Upper lobe of left lung (tissue), 6 donors: ENCODE measurements at regions not wholly inside any gene's neighbourhood (a gene's known extent, or its start where the extent isn't known, plus 50 kb on each side); places are given as distances from the start of the nearest gene placed in this dataset.
"Not testable (repeated sequence)": the region's sequence is repeated elsewhere in the genome, so short reads cannot be mapped to it uniquely, and the experiment has no call there.

ENCODE experiments used
- ATAC-seq, 2 donors: fragments of 200-7000 bp; cut with Tn5 transposase; one replicate each; pipeline ENCODE4 v1.9.1; 2022; ENCODE audit warnings: mild to moderate bottlenecking in 2 of 2, moderate library complexity in 2 of 2; ENCODE audit not compliant: low FRiP score in 2 of 2
- DNase-seq, 2 donors: peaks; one replicate each; pipeline ENCODE4 v3.0.0-alpha.2; 2019 to 2020
- H3K27ac ChIP-seq, 4 donors: fragments of 200-600 bp; sonication (generic); one replicate each; pipeline ENCODE4 v1.5.1; 2016 to 2019
- H3K27me3 ChIP-seq, 4 donors: fragments of 200-600 bp; sonication (generic); one replicate each; pipeline ENCODE4 v1.5.1; 2017 to 2019
- H3K36me3 ChIP-seq, 4 donors: fragments of 200-600 bp; sonication (generic); one replicate each; pipeline ENCODE4 v1.5.1; 2016 to 2019
- H3K4me1 ChIP-seq, 4 donors: fragments of 200-600 bp; sonication (generic); one replicate each; pipeline ENCODE4 v1.5.1; 2018 to 2019
- H3K4me3 ChIP-seq, 4 donors: fragments of 200-600 bp; sonication (generic); one replicate each; pipeline ENCODE4 v1.5.1; 2017 to 2019; ENCODE audit warnings: mild to moderate bottlenecking in 2 of 4, moderate library complexity in 1 of 4
- H3K9me3 ChIP-seq, 4 donors: fragments of 200-600 bp; sonication (generic); one replicate each; pipeline ENCODE4 v1.5.1; 2018 to 2019
- EP300 ChIP-seq, 4 donors: sonication (generic); formaldehyde crosslinking; IDR thresholded peaks; one replicate each; pipeline ENCODE4 v1.5.1; 2017; ENCODE audit warnings: antibody characterized with exemption in 4 of 4, control low read depth in 2 of 4
- POLR2A ChIP-seq, 4 donors: fragments of 450-650 bp; IDR thresholded peaks; one replicate each; pipeline ENCODE4 v1.5.1; 2016 to 2017; ENCODE audit warnings: antibody characterized with exemption in 4 of 4, mild to moderate bottlenecking in 2 of 4
- POLR2AphosphoS5 ChIP-seq, 2 donors: sonication (generic); formaldehyde crosslinking; IDR thresholded peaks; one replicate each; pipeline ENCODE4 v1.5.1; 2017; ENCODE audit warnings: antibody characterized with exemption in 2 of 2
- WGBS, 2 donors: methylation state at CpG; one replicate each; pipeline ENCODE4 v1.1.5; 2017 to 2018; 5-methylcytosine and 5-hydroxymethylcytosine counted together
- TF ChIP-seq, protein P1 (sequence below), 6 experiments: fragments of 450-650 bp in 4 of 6; fragments of 200-600 bp in 2 of 6; sonication (generic) in 2 of 6; IDR thresholded peaks; one replicate each; pipeline ENCODE4 v1.5.1; 2016 to 2019; ENCODE audit warnings: antibody characterized with exemption in 6 of 6
- donor health status: DM: no; HTN: no; CAD: no; lungs with moderate emphysema.
- donor health status: DM: no; HTN: yes; CAD: no; lungs with severe emphysema.

DNA sequence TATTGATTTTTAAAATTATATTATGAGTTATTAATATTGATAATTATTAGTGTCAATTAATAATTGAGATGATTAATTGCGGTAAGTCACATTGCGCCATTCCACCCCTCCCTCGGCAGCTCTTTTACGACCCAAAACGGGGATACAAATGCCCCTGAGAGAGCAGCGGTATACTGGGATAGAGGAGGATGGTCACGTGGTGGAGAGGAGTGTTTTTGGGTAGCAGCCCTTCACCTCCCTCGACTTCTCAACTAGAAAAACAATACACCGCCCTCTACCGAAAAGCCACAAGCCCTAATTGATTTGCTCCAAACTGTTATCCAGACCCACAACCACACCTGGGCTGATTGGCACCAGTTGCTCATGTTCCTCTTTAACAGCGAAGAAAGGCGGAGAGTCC, 71.0 kb downstream of the DAPL1 start:
- not testable (repeated sequence) for DNase-seq, H3K4me3 ChIP-seq, H3K4me1 ChIP-seq, H3K27ac ChIP-seq, H3K9me3 ChIP-seq, ATAC-seq, H3K36me3 ChIP-seq, H3K27me3 ChIP-seq
- WGBS, 2 donors: 91 to 94% methylated on average over 12 of the region's 12 CpGs

DNA sequence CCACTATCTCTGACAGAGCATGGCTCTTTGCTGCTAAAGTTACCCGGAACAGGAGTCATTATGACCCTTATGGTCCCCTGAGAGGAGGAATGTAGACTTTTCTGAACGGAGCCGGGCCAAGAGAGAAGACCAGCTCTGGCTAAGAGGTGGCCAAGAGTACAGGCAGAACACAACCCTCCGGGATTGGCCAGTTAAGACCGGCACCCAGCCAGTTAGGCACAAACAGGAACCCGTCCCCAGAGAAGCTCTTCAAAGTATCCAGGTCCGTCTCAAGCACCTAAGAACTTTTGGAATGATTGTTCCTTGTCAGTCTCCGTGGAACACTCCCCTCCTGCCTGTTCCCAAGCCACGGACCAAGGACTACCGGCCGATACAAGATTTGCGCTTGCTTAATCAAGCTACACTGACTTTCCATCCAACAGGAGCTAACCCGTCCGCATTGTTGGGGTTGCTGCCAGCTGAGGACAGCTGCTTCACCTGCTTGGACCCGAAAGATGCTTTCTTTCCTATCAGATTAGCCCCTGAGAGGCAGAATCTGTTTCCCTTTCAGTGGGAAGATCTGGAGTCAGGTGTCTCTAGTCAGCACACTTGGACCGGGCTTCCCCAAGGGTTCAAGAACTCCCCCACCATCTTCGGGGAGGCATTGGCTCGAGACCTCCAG, 72.5 kb downstream of the DAPL1 start:
- not testable (repeated sequence) for H3K27me3 ChIP-seq, H3K27ac ChIP-seq, H3K36me3 ChIP-seq, DNase-seq, H3K4me3 ChIP-seq, H3K9me3 ChIP-seq, ATAC-seq, H3K4me1 ChIP-seq
- WGBS, 2 donors: 82 to 87% methylated on average over 11 to 18 of the region's 18 CpGs

DNA sequence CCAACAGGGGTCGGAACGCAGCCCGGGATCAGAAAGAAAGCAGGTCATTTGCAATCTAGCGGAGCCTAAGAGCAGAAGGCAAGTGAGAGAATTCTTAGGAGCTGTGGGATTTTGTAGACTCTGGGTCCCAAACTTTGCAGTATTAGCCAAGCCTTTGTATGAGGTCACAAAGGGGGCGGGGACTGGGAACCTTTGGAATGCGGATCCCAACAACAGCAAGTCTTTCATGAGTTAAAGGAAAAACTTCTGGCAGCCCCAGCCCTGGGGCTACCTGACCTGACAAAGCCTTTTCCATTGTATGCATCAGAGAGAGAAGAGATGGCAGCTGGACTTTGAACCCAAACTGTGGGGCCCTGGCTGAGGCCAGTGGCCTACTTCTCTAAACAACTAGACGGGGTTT, 73.3 kb downstream of the DAPL1 start:
- DNase-seq, H3K27ac ChIP-seq, H3K4me3 ChIP-seq, ATAC-seq, H3K27me3 ChIP-seq, H3K9me3 ChIP-seq, H3K36me3 ChIP-seq, H3K4me1 ChIP-seq: not testable (repeated sequence)
- WGBS, 2 donors: 85 to 93% methylated on average over 6 to 7 of the region's 7 CpGs

DNA sequence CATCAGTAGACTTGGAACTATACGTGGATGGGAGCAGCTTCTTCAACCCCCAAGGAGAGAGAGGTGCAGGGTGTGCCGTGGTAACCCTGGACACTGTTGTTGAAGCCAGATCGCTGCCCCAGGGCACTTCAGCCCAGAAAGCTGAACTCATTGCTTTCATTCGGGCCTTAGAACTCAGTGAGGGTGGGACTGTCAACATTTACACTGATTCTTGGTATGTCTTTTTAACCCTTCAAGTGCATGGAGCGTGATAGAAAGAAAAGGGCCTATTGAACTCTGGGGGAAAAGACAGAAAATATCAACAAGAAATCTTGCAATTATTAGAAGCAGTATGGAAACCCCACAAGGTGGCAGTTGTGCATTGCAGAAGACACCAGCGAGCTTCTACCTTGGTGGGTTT, 74.0 kb downstream of the DAPL1 start:
- not testable (repeated sequence) for H3K9me3 ChIP-seq, H3K27ac ChIP-seq, H3K4me3 ChIP-seq, H3K36me3 ChIP-seq, DNase-seq, H3K27me3 ChIP-seq, ATAC-seq, H3K4me1 ChIP-seq
- WGBS, 2 donors: 71 to 75% methylated on average over 2 to 6 of the region's 6 CpGs

DNA sequence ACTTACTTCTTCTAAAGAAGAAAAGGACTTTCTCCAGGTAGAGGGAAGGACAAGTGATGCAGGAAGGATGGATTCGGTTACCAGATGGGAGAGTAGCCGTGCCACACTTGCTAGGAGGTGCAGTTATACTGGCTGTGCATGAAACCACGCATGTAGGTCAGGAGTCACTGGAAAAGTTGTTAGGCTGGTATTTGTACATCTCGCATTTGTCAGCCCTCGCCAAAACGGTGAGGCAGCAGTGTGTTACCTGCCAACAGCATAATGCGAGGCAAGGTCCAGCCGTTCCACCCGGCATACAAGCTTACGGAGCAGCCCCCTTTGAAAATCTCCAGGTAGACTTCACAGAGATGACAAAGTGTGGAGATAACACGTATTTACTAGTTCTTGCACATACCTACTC, 74.5 kb downstream of the DAPL1 start:
- not testable (repeated sequence) for H3K27me3 ChIP-seq, H3K4me3 ChIP-seq, H3K4me1 ChIP-seq, H3K9me3 ChIP-seq, DNase-seq, H3K36me3 ChIP-seq, ATAC-seq, H3K27ac ChIP-seq
- WGBS, 2 donors: 72 to 92% methylated on average over 10 to 11 of the region's 11 CpGs

DNA sequence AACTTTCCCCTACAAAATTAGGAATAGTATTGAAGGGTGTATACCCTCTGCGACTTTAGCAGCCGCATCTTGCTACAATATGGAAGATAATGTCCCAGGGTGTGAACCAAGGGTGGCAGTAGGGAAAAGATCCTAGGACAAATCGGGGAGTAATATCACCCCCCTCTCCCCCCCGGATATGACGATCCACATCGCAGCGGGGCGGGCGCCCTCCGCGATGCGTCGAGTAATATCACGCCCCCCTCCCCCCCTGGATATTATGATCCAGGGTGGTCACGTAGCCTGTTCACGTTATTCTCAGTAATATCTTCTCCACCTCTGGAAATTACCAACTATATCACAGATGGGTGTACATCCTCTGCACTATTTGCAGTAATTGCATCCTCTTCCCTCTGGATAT, 82.9 kb downstream of the DAPL1 start:
- ATAC-seq (no peak), DNase-seq (peak in 1 of 2 donors; percentile 59)
- H3K4me1 ChIP-seq: no peaks in the 10 kb centered on the region
- H3K4me3 ChIP-seq: no peak overlapping the region
- 90 to 95% methylated on average over 16 of the region's 16 CpGs for whole genome bisulfite sequencing, 2 donors
- no peaks in the 10 kb centered on the region for H3K36me3 ChIP-seq
- TF ChIP-seq EP300 (IDR thresholded peaks at IDR 0.05) (no peak), POLR2A (IDR thresholded peaks at IDR 0.05) (no peak), POLR2AphosphoS5 (IDR thresholded peaks at IDR 0.05) (no peak)
- TF ChIP-seq, protein P1, sequence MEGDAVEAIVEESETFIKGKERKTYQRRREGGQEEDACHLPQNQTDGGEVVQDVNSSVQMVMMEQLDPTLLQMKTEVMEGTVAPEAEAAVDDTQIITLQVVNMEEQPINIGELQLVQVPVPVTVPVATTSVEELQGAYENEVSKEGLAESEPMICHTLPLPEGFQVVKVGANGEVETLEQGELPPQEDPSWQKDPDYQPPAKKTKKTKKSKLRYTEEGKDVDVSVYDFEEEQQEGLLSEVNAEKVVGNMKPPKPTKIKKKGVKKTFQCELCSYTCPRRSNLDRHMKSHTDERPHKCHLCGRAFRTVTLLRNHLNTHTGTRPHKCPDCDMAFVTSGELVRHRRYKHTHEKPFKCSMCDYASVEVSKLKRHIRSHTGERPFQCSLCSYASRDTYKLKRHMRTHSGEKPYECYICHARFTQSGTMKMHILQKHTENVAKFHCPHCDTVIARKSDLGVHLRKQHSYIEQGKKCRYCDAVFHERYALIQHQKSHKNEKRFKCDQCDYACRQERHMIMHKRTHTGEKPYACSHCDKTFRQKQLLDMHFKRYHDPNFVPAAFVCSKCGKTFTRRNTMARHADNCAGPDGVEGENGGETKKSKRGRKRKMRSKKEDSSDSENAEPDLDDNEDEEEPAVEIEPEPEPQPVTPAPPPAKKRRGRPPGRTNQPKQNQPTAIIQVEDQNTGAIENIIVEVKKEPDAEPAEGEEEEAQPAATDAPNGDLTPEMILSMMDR (IDR thresholded peaks at IDR 0.05): no peak
- no peaks in the 10 kb centered on the region for H3K9me3 ChIP-seq
- no peak overlapping the region for H3K27ac ChIP-seq
- no peaks in the 10 kb centered on the region for H3K27me3 ChIP-seq

DNA sequence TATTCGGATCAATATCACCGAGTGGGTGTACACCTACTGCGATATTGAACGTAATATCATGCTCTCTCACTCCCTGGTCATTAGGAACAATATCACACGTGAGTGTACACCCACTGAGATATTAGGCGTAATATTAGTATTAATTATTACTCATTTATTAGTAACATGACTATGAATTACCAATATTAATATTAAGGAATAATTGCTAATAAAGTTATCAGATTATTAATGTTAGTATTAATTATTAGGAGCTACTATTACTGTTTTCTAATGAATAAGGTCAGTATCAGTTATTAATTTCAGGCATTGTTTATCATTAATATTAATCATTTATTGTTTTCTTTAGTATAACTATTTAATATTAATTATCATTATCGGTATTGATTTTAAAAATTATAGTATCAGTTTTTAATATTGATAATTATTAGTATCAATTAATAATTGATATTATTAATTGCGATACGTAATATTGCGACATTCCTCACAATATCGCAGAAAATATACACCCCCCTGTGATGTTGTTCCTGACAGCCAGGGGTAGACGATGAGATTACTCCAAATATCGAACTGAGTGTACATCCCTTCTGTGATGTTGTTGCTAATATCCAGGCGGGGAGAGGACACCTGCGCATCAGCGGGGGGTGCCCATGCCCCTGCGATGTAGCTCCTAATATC, 84.2 kb downstream of the DAPL1 start:
- Histone ChIP-seq H3K4me3 (no peak overlapping the region), H3K9me3 (no peaks in the 10 kb centered on the region), H3K36me3 (no peaks in the 10 kb centered on the region), H3K4me1 (no peaks in the 10 kb centered on the region), H3K27ac (no peak overlapping the region), H3K27me3 (no peaks in the 10 kb centered on the region)
- 95% methylated on average over 17 of the region's 17 CpGs for WGBS, 2 donors
- ATAC-seq (no peak), DNase-seq (no peak)
- TF ChIP-seq POLR2A (IDR thresholded peaks at IDR 0.05) (no peak), POLR2AphosphoS5 (IDR thresholded peaks at IDR 0.05) (no peak), EP300 (IDR thresholded peaks at IDR 0.05) (no peak)
- TF ChIP-seq, protein P1 (IDR thresholded peaks at IDR 0.05): no peak
